ENCODE measurements at regions not wholly inside any gene's neighbourhood (a gene's known extent, or its start where the extent isn't known, plus 50 kb on each side); places are given as distances from the start of the nearest gene placed in this dataset.
"Not testable (repeated sequence)": the region's sequence is repeated elsewhere in the genome, so short reads cannot be mapped to it uniquely, and the experiment has no call there.

GRCh38 chr2:78750219-78750618, 275.3 kb upstream of the REG3G start:
- no peak for DNase-seq

DNA sequence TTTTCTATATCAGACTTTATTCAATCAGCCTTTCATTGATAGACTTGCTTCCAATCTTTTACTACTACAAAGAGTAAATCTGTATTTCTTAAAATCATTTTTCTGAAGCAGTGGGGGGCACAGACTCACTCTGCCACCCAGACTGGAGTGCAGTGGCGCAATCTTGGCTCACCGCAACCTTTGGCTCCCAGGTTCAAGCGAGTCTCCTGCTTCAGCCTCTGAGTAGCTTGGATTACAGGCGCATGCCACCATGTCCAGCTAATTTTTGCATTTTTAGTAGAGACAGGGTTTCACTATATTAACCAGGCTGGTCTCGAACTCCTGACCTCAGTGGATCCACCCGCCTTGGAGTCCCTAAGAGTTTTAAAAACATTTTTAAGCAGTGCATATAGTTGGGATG, 270.6 kb upstream of the REG3G start:
- no peak for DNase-seq

- no peak for DNase-seq
These were observed 268.3 kb upstream of the REG3G start for GRCh38 chr2:78757191-78757590.

GRCh38 chr2:78757640-78758039, 267.9 kb upstream of the REG3G start:
- no peak for DNase-seq

DNA sequence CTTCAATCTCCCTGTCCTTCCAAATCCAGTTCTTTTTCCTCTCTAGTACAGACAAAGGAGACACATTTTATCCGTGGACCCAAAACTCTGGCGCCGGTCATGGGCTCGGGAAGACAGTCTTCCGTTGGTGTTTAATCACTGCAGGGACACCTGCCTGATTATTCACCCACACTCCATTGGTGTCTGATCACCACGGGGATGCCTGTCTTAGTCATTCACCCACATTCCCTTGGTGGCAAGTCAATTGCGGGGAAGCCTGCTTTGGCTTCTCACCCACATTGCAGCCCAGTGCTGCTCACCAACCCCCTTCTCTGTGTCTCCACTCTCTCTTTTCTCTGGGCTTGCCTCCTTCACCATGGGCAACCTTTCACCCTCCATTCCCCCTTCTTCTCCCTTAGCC, 266.7 kb upstream of the REG3G start:
- not testable (repeated sequence) for DNase-seq

GRCh38 chr2:78766459-78766858, 259.0 kb upstream of the REG3G start:
- no peak for DNase-seq

DNA sequence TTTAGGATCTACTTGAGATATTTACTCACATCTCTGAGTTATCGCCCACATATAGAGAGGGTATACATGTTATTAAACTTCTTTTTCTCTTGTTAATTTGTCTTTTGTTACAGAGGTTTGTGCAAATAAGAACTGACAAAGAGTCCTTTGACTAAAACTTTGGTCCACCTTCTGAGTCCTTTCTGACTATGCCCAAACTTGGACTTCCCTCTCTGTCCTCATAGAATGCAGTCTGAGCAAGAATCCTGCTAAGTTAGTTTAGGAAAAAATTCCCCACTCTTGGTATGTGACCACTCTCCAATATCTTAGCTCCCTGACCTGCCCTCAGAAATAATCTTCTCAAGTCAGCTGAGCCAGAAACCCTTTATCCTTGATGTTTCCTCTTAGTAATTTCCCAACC, 257.5 kb upstream of the REG3G start:
- DNase-seq = no peak

- DNase-seq = no peak
These were observed 250.2 kb upstream of the REG3G start for GRCh38 chr2:78775291-78775690.

DNA sequence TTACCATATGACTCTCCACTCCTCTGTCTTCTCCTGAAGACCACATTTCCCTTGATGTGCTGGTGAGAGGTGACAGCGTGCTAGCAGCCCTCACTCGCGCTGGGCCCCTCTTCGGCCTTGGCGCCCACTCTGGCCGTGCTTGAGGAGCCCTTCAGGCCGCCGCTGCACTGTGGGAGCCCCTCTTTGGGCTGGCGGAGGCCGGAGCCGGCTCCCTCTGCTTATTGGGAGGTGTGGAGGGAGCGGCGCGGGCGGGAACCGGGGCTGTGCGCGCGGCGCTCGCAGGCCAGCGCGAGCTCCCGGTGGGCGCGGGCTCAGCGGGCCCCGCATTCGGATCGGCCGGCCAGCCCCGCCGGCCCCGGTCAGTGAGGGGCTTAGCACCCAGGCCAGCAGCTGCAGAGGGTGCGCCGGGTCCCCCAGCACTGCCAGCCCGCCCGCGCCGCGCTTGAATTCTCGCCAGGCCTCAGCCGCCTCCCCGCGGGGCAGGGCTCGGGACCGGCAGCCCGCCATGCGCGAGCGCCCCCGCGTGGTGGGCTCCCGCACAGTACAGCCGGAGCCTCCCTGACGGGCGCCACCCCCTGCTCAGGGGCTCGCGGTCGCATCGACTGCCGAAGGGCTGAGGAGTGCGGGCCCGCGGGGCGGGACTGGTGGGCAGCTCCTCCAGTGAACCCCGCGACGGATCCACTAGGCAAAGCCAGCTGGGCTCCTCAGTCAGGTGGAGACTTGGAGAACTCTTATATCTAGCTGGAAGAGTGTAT, 246.6 kb upstream of the REG3G start:
- no peak for DNase-seq

DNA sequence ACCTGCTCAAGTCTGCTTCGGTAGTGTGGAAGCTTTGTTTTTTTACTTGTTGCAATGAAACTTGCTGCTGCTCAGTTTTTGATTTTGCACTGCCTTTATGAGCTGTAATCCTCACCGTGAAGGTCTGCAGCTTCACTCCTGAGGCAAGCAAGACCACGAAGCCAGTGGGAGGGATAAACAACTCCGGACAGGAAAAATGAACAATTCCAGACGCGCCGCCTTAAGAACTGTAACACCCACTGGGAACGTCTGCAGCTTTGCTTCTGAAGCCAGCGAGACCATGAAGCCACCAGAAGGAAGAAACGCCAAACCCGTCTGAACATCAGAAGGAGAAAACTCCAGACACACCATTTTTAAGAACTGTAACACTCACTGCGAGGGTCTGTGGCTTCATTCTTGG, 245.7 kb upstream of the REG3G start:
- no peak for DNase-seq

- no peak for DNase-seq
These were observed 245.2 kb upstream of the REG3G start for GRCh38 chr2:78780256-78780655.

GRCh38 chr2:78780864-78781583, 244.5 kb upstream of the REG3G start:
- no peak for DNase-seq

- no peak for DNase-seq
These were observed 243.3 kb upstream of the REG3G start for GRCh38 chr2:78782196-78782595.

- no peak for DNase-seq
These were observed 213.4 kb upstream of the REG3G start for GRCh38 chr2:78811955-78812610.

DNA sequence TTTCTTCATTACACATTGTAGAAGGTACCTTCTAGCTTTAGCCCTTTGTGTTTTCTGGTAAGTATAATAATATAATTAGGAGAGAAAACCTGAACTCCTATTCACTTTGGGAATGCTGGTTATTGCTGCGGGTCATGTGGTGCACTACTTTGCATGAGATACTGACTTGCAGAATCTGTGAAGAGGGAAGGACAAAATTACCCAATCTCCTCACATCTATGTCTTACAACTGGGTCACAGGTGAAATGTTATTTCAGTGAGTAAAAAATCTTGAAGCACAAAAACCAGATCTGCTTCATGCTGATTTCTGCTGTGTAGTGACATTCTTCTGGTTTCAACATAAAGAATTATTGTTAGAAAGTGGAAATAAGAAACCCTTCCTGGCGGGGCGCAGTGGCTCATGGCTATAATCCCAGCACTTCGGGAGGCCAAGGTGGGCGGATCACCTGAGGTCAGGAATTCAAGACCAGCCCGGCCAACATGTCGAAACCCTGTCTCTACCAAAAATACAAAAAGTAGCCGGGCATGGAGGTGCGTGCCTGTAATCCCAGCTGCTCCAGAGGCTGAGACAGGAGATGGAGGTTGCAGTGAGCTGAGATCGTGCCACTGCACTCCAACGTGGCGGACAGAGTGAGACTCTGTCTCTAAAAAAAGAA, 211.0 kb upstream of the REG3G start:
- no peak for DNase-seq

GRCh38 chr2:78817430-78817829, 208.1 kb upstream of the REG3G start:
- no peak for DNase-seq

DNA sequence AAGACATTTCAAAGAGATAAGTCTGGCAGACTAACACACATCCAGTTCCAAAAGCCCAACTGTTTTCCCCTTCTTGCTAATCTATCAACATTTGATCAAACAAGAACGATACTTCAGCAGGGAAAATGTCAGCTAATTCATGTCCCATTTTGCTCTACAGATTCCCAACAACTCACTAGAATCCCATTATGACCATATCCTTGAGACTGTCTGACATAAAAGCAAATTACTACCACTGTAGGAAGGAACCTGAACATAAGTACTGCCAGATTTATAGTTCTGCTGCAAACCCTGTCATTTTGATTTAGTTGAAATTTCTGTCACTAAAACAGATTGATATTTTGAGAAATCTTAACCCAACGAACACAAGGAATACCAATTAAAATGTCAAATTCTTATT, 193.0 kb upstream of the REG3G start:
- DNase-seq = no peak

- no peak for DNase-seq
These were observed 186.2 kb upstream of the REG3G start for GRCh38 chr2:78839259-78839658.

- not testable (repeated sequence) for DNase-seq
These were observed 185.2 kb upstream of the REG3G start for GRCh38 chr2:78840311-78840710.

DNA sequence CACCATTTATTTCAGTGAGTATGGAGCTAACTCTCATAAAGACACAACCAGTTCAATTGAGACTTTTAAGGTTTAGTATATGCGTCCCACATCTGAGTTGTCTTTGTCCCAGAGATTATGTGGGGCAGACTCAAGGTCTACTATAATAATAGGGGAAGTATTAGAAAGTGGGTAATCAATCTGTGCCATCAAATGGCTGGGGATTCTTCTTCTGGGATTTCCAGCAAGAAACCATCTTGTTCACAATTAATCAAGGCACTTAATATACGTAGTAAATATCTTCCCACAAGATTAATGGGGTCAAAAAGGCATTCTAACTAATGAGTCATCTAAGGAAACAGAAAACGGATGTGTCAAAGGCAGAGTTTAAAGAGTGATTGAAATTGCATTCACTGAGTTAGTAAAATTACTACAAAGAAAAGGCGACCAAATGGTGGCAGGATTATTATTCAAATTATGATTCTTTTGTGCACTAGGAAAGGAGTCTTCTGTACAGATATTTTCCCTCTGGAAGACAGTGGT, 179.8 kb upstream of the REG3G start:
- no peak for DNase-seq

- DNase-seq = no peak
These were observed 164.0 kb upstream of the REG3G start for GRCh38 chr2:78861546-78861945.

- DNase-seq = no peak
These were observed 161.3 kb upstream of the REG3G start for GRCh38 chr2:78864205-78864604.

DNA sequence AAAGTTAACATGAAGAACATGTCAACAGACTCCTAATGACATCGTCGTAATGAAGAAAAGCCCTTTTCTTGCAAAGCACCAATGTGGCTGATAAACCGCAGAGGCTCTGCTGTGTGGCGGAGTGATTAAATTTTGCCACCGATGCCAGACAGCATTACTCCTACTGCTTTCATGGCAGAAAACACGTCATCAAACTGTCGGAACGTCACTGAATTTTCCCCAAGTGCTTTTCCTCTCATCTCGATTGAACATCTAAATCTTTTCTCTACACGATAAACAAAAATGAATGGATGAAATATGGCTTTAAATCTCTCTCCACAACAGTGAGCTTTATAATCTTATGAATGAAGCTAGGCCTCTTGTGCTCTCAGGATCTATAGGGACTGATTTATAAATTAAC, 159.8 kb upstream of the REG3G start:
- DNase-seq = no peak

Measured in DMS153 (cell line).